Gastroesophageal sphincter (tissue), 3 donors: ENCODE measurements at regions not wholly inside any gene's neighbourhood (a gene's known extent, or its start where the extent isn't known, plus 50 kb on each side); places are given as distances from the start of the nearest gene placed in this dataset.

Experiments
- CTCF ChIP-seq, 4 experiments: fragments of 200-600 bp in 2 of 4; fragments of 450-650 bp in 2 of 4; sonication (generic) in 1 of 4; IDR thresholded peaks; one replicate each; pipeline ENCODE4 v1.5.1; 2017 to 2019; ENCODE audit warnings: antibody characterized with exemption in 4 of 4, mild to moderate bottlenecking in 2 of 4, moderate library complexity in 2 of 4
- EP300 ChIP-seq: sonication (generic); formaldehyde crosslinking; IDR thresholded peaks from one replicate; pipeline ENCODE4 v1.6.1; 2017; ENCODE audit warnings: antibody characterized with exemption, mild to moderate bottlenecking
- POLR2AphosphoS5 ChIP-seq: sonication (generic); formaldehyde crosslinking; IDR thresholded peaks from one replicate; pipeline ENCODE4 v1.6.1; 2017; ENCODE audit warnings: antibody characterized with exemption

GRCh38 chr3:107432646-107433045 lies 55.4 kb downstream of the CCDC54 start:
- no peak for TF ChIP-seq CTCF (IDR thresholded peaks at IDR 0.05)
- TF ChIP-seq EP300 = no peak
- no peak for TF ChIP-seq POLR2AphosphoS5
